ENCODE measurements at regions not wholly inside any gene's neighbourhood (a gene's known extent, or its start where the extent isn't known, plus 50 kb on each side); places are given as distances from the start of the nearest gene placed in this dataset.

DNA sequence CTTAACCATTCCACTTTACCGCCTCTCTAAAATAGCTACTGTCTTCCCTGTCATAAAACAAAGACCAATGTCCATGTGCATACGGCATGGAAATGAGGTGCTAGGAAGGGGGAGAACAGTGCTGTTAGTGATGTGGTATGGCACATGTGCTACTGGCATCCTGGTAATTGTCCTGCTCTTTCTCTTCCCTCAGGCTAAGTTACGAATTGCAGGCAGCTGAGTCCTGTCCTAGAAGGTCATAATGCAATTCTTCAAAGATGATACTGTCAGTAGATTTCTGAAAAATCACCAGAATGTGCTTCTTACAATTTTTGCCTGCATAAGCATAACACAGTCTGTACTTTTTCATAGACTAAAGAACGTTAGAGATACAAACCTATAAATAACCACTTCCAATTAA, 216.8 kb downstream of the RSL24D1 start:
- TF ChIP-seq, protein P1, sequence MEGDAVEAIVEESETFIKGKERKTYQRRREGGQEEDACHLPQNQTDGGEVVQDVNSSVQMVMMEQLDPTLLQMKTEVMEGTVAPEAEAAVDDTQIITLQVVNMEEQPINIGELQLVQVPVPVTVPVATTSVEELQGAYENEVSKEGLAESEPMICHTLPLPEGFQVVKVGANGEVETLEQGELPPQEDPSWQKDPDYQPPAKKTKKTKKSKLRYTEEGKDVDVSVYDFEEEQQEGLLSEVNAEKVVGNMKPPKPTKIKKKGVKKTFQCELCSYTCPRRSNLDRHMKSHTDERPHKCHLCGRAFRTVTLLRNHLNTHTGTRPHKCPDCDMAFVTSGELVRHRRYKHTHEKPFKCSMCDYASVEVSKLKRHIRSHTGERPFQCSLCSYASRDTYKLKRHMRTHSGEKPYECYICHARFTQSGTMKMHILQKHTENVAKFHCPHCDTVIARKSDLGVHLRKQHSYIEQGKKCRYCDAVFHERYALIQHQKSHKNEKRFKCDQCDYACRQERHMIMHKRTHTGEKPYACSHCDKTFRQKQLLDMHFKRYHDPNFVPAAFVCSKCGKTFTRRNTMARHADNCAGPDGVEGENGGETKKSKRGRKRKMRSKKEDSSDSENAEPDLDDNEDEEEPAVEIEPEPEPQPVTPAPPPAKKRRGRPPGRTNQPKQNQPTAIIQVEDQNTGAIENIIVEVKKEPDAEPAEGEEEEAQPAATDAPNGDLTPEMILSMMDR (IDR thresholded peaks at IDR 0.05; ENCODE audit: poor library complexity) = no peak
- no peak for TF ChIP-seq EZH2 (IDR thresholded peaks at IDR 0.05; ENCODE audit: borderline replicate concordance)

Data from hepatocyte (in vitro differentiated cells).